ENCODE measurements at regions not wholly inside any gene's neighbourhood (a gene's known extent, or its start where the extent isn't known, plus 50 kb on each side); places are given as distances from the start of the nearest gene placed in this dataset.

DNA sequence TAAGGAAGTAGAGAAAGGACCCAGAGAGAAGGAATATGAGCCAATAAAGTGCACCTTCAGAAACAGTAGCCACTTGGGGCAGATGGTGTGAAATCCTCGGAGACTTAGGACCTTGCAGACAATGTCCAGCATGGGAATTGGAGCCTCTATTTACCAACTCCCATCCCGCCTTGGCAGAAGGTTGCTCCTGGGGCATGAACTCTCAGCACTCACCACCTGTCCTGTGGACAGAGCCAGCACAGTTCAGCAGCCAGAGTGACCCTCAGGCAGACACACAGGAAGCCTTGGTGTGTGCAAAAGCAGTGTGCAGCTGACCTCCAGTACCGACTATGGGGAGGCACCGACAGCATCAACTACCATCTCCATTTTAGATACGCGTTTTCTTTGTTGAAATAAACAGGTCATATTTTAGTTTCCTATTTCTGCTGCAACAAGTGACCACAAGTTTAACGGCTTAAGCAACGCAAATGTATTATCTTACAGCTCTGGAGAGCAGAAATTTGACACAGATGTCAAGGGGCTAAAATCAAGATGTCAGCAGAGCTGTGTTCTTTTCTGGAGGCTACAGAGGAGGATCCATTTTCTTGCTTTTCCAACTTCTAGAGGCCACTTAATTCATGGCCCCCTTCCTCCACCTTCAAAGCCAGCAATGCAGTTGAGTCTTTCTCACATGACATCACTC is 428.1 kb downstream of the MED13L start:
- TF ChIP-seq, protein P1, sequence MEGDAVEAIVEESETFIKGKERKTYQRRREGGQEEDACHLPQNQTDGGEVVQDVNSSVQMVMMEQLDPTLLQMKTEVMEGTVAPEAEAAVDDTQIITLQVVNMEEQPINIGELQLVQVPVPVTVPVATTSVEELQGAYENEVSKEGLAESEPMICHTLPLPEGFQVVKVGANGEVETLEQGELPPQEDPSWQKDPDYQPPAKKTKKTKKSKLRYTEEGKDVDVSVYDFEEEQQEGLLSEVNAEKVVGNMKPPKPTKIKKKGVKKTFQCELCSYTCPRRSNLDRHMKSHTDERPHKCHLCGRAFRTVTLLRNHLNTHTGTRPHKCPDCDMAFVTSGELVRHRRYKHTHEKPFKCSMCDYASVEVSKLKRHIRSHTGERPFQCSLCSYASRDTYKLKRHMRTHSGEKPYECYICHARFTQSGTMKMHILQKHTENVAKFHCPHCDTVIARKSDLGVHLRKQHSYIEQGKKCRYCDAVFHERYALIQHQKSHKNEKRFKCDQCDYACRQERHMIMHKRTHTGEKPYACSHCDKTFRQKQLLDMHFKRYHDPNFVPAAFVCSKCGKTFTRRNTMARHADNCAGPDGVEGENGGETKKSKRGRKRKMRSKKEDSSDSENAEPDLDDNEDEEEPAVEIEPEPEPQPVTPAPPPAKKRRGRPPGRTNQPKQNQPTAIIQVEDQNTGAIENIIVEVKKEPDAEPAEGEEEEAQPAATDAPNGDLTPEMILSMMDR (IDR thresholded peaks at IDR 0.05), result no peak
- TF ChIP-seq POLR2A (IDR thresholded peaks at IDR 0.05), result no peak

Data from upper lobe of left lung (tissue), 4 donors.